NCI-H446 (cell line): ENCODE measurements at regions not wholly inside any gene's neighbourhood (a gene's known extent, or its start where the extent isn't known, plus 50 kb on each side); places are given as distances from the start of the nearest gene placed in this dataset.

Experiments
- DNase-seq, 2 experiments: peaks; one replicate each; lab custom pipeline; 2025; lab: John Stamatoyannopoulos, UW

GRCh38 chr5:171579976-171580411 is 160.5 kb downstream of the FGF18 start:
- no peak for DNase-seq

- peak in 1 of 2 experiments; percentile 38 for DNase-seq
Observed at GRCh38 chr5:171580502-171581265, 161.2 kb downstream of the FGF18 start.

GRCh38 chr5:171581781-171582180 is 162.3 kb downstream of the FGF18 start:
- no peak for DNase-seq

- no peak for DNase-seq
Observed at GRCh38 chr5:171582849-171583248, 163.4 kb downstream of the FGF18 start.

GRCh38 chr5:171585981-171586380 is 166.5 kb downstream of the FGF18 start:
- no peak for DNase-seq

GRCh38 chr5:171586436-171586835 is 167.0 kb downstream of the FGF18 start:
- no peak for DNase-seq

- no peak for DNase-seq
Observed at GRCh38 chr5:171588046-171588445, 168.6 kb downstream of the FGF18 start.

- no peak for DNase-seq
Observed at GRCh38 chr5:171588790-171589189, 169.3 kb downstream of the FGF18 start.

- DNase-seq, result no peak
Observed at GRCh38 chr5:171589461-171589860, 170.0 kb downstream of the FGF18 start.

- no peak for DNase-seq
Observed at GRCh38 chr5:171592076-171592475, 172.6 kb downstream of the FGF18 start.

GRCh38 chr5:171592736-171593135 is 173.3 kb downstream of the FGF18 start:
- DNase-seq, result no peak

GRCh38 chr5:171593401-171593800 is 174.0 kb downstream of the FGF18 start:
- DNase-seq, result no peak

GRCh38 chr5:171593976-171594375 is 174.5 kb downstream of the FGF18 start:
- no peak for DNase-seq

GRCh38 chr5:171595401-171595800 is 176.0 kb downstream of the FGF18 start:
- no peak for DNase-seq

GRCh38 chr5:171595801-171596231 is 176.4 kb downstream of the FGF18 start:
- peak; percentile 38 to 60 for DNase-seq

GRCh38 chr5:171596391-171596878 is 177.0 kb downstream of the FGF18 start:
- DNase-seq, result peak; percentile 91 to 92

- no peak for DNase-seq
Observed at GRCh38 chr5:171597946-171598640, 178.6 kb downstream of the FGF18 start.

- no peak for DNase-seq
Observed at GRCh38 chr5:171598641-171599152, 179.2 kb downstream of the FGF18 start.

GRCh38 chr5:171599411-171599810 is 180.0 kb downstream of the FGF18 start:
- DNase-seq, result no peak

- DNase-seq, result no peak
Observed at GRCh38 chr5:171599957-171600612, 180.6 kb downstream of the FGF18 start.

- DNase-seq, result no peak
Observed at GRCh38 chr5:171600741-171601265, 181.4 kb downstream of the FGF18 start.

GRCh38 chr5:171601266-171601881 is 181.9 kb downstream of the FGF18 start:
- no peak for DNase-seq
